Activated CD4-positive, alpha-beta T cell treated with anti-CD3 and anti-CD28 coated beads, Interleukin-2, amount 10 ng/mL, durations not matched to agents 24 days and 14 days (primary cell): ENCODE measurements at regions not wholly inside any gene's neighbourhood (a gene's known extent, or its start where the extent isn't known, plus 50 kb on each side); places are given as distances from the start of the nearest gene placed in this dataset.

ENCODE experiments used
- DNase-seq: peaks from one replicate; pipeline ENCODE4 v3.0.0; 2022
- H3K27ac Mint-ChIP-seq: one replicate; pipeline ENCODE4 v1.8.0; 2022; ENCODE audit warnings: mild to moderate bottlenecking, mixed read lengths
- H3K27me3 Mint-ChIP-seq: one replicate; pipeline ENCODE4 v1.8.0; 2022; ENCODE audit warnings: mixed read lengths
- H3K36me3 Mint-ChIP-seq: one replicate; pipeline ENCODE4 v1.8.0; 2022; ENCODE audit warnings: low read depth, mild to moderate bottlenecking, mixed read lengths
- H3K4me1 Mint-ChIP-seq: one replicate; pipeline ENCODE4 v1.8.0; 2021; ENCODE audit warnings: mixed read lengths
- H3K4me3 Mint-ChIP-seq: one replicate; pipeline ENCODE4 v1.8.0; 2022; ENCODE audit warnings: mild to moderate bottlenecking, moderate library complexity, mixed read lengths
- H3K9me3 Mint-ChIP-seq: one replicate; pipeline ENCODE4 v1.8.0; 2021; ENCODE audit warnings: mixed read lengths
- intact Hi-C: fragments of 100-400 bp; cut with micrococcal nuclease; formaldehyde crosslinking; loops from one replicate; pipeline ENCODE4 v1.15.1; 2023

- H3K27ac Mint-ChIP-seq = no peak overlapping the region
- H3K36me3 Mint-ChIP-seq = no peaks in the 10 kb centered on the region
- DNase-seq = no peak
- no peaks in the 10 kb centered on the region for H3K9me3 Mint-ChIP-seq
- intact Hi-C loops = no loop called here
- no peak overlapping the region for H3K4me3 Mint-ChIP-seq
- H3K4me1 Mint-ChIP-seq = peaks cover under 1% of the 10 kb centered on the region
- peaks cover 5% of the 10 kb centered on the region for H3K27me3 Mint-ChIP-seq
Measured at GRCh38 chr1:38249001-38249400, 202.4 kb upstream of the POU3F1 start.

DNA sequence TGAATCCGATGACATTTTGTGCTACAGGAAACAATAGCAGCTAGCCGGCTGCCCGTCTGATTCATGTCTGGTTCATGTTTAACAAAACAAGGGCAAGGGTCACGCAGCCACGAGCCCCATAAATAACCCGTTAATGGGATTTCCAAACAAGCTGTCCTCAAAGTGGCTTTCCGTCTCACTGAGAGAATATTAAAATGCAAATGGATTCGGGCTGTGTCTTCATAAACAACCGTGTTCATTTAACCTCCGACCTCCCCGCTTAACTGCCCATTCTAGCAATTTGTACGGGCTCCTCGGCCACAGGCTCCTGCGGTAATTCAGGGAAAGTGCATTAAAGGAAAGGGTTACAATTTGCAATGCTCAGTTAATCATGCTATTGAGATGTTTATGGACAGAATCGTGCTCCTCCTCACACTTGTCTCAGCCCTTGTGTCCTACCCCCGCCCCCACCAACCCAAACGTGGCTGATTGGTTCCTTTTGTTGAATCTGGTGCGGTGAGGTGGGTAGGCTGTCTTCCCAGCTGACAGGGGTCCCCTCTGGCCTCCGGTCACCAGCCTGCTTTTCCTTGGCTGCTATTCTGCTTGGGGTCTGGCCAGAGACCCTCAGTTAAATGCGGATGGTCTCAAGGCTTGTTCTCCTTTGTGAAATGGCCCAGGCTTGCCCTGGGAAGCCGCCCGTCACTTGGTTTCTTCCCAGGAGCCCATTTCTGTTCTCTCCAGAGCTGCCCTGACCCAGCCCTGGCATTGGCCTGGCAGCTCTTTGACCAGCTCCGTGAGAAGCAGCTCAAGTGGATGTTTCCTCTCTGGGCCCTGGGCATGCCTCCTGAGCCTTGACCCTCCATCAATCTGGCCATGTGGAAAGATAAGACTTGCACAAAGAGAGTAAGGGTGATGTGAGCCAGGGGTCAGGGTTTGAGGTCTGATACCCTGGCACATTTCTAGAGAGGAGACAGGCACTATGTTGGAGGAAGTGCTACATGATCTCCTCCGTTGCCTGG lies 200.7 kb upstream of the POU3F1 start:
- H3K4me3 Mint-ChIP-seq = no peak overlapping the region
- H3K4me1 Mint-ChIP-seq = no peaks in the 10 kb centered on the region
- no peaks in the 10 kb centered on the region for H3K9me3 Mint-ChIP-seq
- no peak for DNase-seq
- H3K27me3 Mint-ChIP-seq = peaks cover 5% of the 10 kb centered on the region
- intact Hi-C loops = no loop called here
- no peak overlapping the region for H3K27ac Mint-ChIP-seq
- no peaks in the 10 kb centered on the region for H3K36me3 Mint-ChIP-seq

GRCh38 chr1:38244218-38244845 lies 197.7 kb upstream of the POU3F1 start:
- intact Hi-C loops = no loop called here
- Mint-ChIP-seq H3K4me3 (no peak overlapping the region), H3K4me1 (no peaks in the 10 kb centered on the region), H3K27ac (no peak overlapping the region), H3K27me3 (peaks cover 5% of the 10 kb centered on the region), H3K9me3 (no peaks in the 10 kb centered on the region), H3K36me3 (no peaks in the 10 kb centered on the region)
- DNase-seq = no peak

DNA sequence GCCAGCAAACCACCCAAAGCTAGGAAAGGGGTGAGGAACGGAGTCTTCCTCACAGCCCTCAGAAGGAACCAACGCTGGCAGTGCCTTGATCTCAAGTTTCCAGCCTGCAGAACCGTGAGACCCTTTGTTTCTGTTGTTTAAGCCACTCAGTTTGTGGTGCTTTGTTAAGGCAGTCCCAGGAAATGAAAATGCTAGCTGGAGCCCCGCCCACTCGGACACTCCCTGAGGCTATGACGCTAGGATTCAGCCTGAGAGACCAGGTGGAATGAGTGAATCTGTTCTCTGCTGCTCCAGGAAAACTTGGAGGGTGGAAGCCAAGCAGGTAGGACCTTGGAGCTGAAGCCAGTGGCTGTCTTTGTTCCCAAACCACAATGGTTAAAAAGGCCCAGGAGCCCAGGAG lies 196.5 kb upstream of the POU3F1 start:
- H3K36me3 Mint-ChIP-seq = no peaks in the 10 kb centered on the region
- H3K27ac Mint-ChIP-seq = no peak overlapping the region
- no peak overlapping the region for H3K4me3 Mint-ChIP-seq
- no peak for DNase-seq
- no peaks in the 10 kb centered on the region for H3K27me3 Mint-ChIP-seq
- intact Hi-C loops = no loop called here
- H3K4me1 Mint-ChIP-seq = no peaks in the 10 kb centered on the region
- H3K9me3 Mint-ChIP-seq = no peaks in the 10 kb centered on the region

- Mint-ChIP-seq H3K9me3 (no peaks in the 10 kb centered on the region), H3K36me3 (no peaks in the 10 kb centered on the region), H3K27ac (no peak overlapping the region), H3K4me3 (no peak overlapping the region), H3K27me3 (no peaks in the 10 kb centered on the region), H3K4me1 (no peaks in the 10 kb centered on the region)
- DNase-seq = no peak
- intact Hi-C loops = no loop called here
Measured at GRCh38 chr1:38242506-38242905, 195.9 kb upstream of the POU3F1 start.

DNA sequence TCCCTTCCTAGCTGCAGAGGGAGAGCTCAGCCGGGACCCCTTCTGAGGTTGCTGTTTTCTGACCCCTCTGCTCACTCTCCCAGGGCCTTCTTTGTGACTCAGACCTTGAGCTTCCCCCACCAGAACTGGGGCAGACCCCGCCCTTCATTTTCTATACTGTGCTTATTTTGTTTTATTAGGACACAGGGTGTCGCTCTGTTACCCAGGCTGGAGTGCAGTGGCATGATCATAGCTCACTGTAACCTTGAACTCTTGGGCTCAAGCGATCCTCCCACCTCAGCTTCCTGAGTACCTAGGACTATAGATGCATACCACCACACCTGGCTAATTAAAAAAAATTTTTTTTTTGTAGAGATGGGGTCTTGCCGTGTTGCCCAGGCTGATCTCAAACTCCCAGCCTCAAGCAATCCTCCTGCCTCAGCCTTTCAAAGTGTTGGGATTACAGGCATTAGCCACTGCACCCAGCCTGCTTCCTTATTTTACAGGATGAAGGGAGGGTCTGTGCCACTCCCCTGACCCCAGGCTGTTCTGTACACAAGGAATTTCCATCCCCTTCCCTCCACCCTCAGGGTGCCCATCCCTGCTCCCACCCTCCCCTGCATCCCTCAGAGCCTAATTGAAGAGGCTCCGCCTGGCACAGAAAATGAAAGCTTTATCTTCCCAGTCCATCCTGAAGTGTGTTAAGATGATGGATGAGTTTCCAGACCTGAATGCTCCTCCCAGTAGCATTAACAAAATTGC lies 195.2 kb upstream of the POU3F1 start:
- DNase-seq = no peak
- Mint-ChIP-seq H3K4me1 (no peaks in the 10 kb centered on the region), H3K4me3 (no peak overlapping the region), H3K27ac (no peak overlapping the region), H3K9me3 (no peaks in the 10 kb centered on the region), H3K36me3 (no peaks in the 10 kb centered on the region), H3K27me3 (no peaks in the 10 kb centered on the region)
- intact Hi-C loops = no loop called here

DNA sequence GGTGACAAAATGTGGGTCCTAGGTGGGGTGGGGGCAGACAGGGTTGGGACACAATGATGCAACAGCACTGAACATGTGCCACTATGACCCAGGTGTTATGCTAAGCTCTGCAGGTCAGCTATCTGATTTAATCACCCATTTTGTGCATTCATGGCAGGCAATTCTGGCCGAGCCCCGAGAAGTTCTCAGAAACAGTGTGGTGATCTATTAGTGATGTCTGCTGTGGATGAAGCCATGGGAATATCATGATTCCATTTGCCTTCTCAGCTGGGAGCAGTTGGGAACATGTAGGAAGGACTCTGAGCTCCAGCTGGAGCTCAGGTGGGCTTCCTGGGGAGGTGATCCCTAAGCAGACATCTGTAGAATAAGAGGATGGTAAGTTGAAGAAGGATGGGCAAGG lies 194.0 kb upstream of the POU3F1 start:
- no peaks in the 10 kb centered on the region for H3K27me3 Mint-ChIP-seq
- intact Hi-C loops = no loop called here
- no peak for DNase-seq
- no peaks in the 10 kb centered on the region for H3K4me1 Mint-ChIP-seq
- H3K36me3 Mint-ChIP-seq = no peaks in the 10 kb centered on the region
- H3K27ac Mint-ChIP-seq = no peak overlapping the region
- H3K4me3 Mint-ChIP-seq = no peak overlapping the region
- no peaks in the 10 kb centered on the region for H3K9me3 Mint-ChIP-seq

GRCh38 chr1:38239258-38239835 lies 192.8 kb upstream of the POU3F1 start:
- no peaks in the 10 kb centered on the region for H3K9me3 Mint-ChIP-seq
- intact Hi-C loops = no loop called here
- no peak overlapping the region for H3K4me3 Mint-ChIP-seq
- H3K36me3 Mint-ChIP-seq = no peaks in the 10 kb centered on the region
- no peaks in the 10 kb centered on the region for H3K27me3 Mint-ChIP-seq
- H3K27ac Mint-ChIP-seq = no peak overlapping the region
- no peaks in the 10 kb centered on the region for H3K4me1 Mint-ChIP-seq
- DNase-seq = no peak

DNA sequence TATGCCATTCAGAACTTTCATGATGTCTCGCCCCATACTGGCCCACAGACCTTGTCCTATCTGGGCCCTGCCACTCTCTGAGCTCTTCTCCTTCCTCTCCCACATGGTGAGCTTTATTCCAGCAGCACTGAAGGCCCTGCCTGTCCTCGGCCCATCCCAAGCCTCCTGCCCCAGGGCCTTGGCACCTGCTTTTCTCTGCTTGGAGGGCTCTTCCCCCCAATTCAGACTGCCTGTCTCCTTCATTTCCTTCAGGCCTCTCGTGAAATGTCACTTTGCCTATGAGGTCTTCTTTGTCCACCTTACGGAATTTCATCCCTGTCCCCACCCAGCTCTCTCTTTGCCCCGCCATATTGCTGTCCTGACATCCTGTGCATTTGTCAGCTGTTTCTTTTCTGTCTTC lies 191.7 kb upstream of the POU3F1 start:
- H3K4me1 Mint-ChIP-seq = no peaks in the 10 kb centered on the region
- H3K9me3 Mint-ChIP-seq = no peaks in the 10 kb centered on the region
- no peak overlapping the region for H3K27ac Mint-ChIP-seq
- H3K4me3 Mint-ChIP-seq = no peak overlapping the region
- intact Hi-C loops = no loop called here
- H3K36me3 Mint-ChIP-seq = no peaks in the 10 kb centered on the region
- DNase-seq = no peak
- no peaks in the 10 kb centered on the region for H3K27me3 Mint-ChIP-seq

GRCh38 chr1:38235705-38236104 lies 189.1 kb upstream of the POU3F1 start:
- no peaks in the 10 kb centered on the region for H3K4me1 Mint-ChIP-seq
- no peaks in the 10 kb centered on the region for H3K9me3 Mint-ChIP-seq
- H3K27me3 Mint-ChIP-seq = no peaks in the 10 kb centered on the region
- intact Hi-C loops = no loop called here
- no peak overlapping the region for H3K27ac Mint-ChIP-seq
- H3K4me3 Mint-ChIP-seq = no peak overlapping the region
- DNase-seq = no peak
- no peaks in the 10 kb centered on the region for H3K36me3 Mint-ChIP-seq

DNA sequence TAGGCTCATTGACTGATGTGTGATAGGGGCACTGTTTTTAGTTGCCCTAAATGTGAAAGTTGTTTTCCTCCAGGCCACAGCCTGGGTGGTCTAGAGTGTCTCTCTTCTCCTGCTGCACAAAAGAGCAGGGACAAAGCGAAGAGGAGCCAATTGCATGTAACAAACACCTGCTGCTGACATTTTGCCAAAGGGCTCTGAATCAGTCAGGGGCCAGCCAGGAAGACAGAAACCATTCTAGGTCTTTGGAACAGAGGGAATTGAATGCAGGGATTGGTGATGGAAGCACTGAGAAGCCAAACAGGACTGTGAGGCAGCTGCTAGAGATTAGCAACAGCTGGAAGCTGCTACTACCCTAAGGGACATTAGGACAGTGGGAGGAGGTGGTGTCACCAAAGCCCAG lies 185.3 kb upstream of the POU3F1 start:
- intact Hi-C loops = no loop called here
- Mint-ChIP-seq H3K27me3 (no peaks in the 10 kb centered on the region), H3K9me3 (no peaks in the 10 kb centered on the region), H3K36me3 (no peaks in the 10 kb centered on the region), H3K4me1 (no peaks in the 10 kb centered on the region), H3K4me3 (no peak overlapping the region), H3K27ac (no peak overlapping the region)
- DNase-seq = no peak

- Mint-ChIP-seq H3K36me3 (no peaks in the 10 kb centered on the region), H3K9me3 (no peaks in the 10 kb centered on the region), H3K27me3 (peaks cover under 1% of the 10 kb centered on the region), H3K27ac (no peak overlapping the region), H3K4me1 (no peaks in the 10 kb centered on the region), H3K4me3 (no peak overlapping the region)
- intact Hi-C loops = no loop called here
- DNase-seq = no peak
Measured at GRCh38 chr1:38228718-38229117, 182.1 kb upstream of the POU3F1 start.

GRCh38 chr1:38225745-38226144 lies 179.2 kb upstream of the POU3F1 start:
- H3K27me3 Mint-ChIP-seq = peaks cover 9% of the 10 kb centered on the region
- intact Hi-C loops = no loop called here

DNA sequence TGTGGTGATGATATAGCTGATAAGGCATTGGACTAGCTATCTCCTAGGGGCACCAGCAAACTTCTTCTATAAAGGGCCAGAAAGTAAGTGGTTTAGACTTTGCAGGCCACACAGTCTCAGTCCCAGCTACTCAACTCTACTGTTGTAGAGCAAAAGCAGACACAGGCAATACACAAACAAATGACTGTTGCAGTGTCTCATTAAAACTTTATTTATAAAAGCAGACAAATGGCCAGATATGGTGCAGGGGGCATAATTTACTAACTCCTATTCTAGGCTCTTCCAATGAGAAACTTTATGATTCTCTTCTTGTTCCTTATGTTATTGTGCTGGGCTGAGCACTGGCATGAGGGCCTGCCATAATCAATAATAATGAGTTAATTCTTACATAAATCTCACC lies 176.8 kb upstream of the POU3F1 start:
- no peak overlapping the region for H3K4me3 Mint-ChIP-seq
- H3K27ac Mint-ChIP-seq = no peak overlapping the region
- no peaks in the 10 kb centered on the region for H3K9me3 Mint-ChIP-seq
- intact Hi-C loops = no loop called here
- peaks cover 15% of the 10 kb centered on the region for H3K27me3 Mint-ChIP-seq
- no peaks in the 10 kb centered on the region for H3K4me1 Mint-ChIP-seq
- DNase-seq = no peak
- no peaks in the 10 kb centered on the region for H3K36me3 Mint-ChIP-seq

More at GRCh38 chr1:38225745-38226144, 179.2 kb upstream of the POU3F1 start:
- Mint-ChIP-seq H3K4me3 (no peak overlapping the region), H3K36me3 (no peaks in the 10 kb centered on the region), H3K4me1 (no peaks in the 10 kb centered on the region), H3K9me3 (no peaks in the 10 kb centered on the region), H3K27ac (no peak overlapping the region)
- no peak for DNase-seq
